Choroid plexus epithelial cell (primary cell): ENCODE measurements at regions not wholly inside any gene's neighbourhood (a gene's known extent, or its start where the extent isn't known, plus 50 kb on each side); places are given as distances from the start of the nearest gene placed in this dataset.

Source experiments
- DNase-seq: peaks from one replicate; pipeline ENCODE4 v3.0.0-alpha.2; 2010; ENCODE audit warnings: low read depth
- H3K4me3 ChIP-seq: 2 replicates; pipeline ENCODE4 v1.5.1; 2011; ENCODE audit warnings: low read depth, mild to moderate bottlenecking, control low read depth, low read length, moderate library complexity
- TF ChIP-seq, protein P1 (sequence below): conservative IDR thresholded peaks from 2 replicates; pipeline ENCODE4 v1.5.1; 2011; ENCODE audit warnings: low read depth, mild to moderate bottlenecking, control low read depth, inconsistent platforms, low read length, moderate library complexity

DNA sequence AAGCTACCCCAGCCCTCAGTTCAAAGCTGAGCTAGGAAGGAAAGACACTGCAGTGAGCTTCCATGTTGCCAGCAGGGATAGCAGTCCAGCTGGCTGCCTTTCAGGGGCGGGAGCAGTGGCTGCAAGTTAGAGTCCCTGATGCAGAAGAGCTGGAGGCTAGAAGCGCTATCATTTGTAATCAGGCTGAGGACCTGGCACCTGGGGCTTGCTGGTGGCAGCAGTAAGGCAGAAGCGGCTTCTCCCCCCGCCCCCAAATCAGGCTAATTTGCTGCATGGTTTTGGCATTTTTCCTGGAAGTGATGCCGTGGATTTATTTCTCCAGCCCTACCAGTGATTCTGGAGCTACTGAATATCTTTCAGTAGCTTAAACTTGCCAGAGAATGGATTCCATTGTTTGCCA, 203.3 kb downstream of the CLCN4 start:
- TF ChIP-seq, protein P1, sequence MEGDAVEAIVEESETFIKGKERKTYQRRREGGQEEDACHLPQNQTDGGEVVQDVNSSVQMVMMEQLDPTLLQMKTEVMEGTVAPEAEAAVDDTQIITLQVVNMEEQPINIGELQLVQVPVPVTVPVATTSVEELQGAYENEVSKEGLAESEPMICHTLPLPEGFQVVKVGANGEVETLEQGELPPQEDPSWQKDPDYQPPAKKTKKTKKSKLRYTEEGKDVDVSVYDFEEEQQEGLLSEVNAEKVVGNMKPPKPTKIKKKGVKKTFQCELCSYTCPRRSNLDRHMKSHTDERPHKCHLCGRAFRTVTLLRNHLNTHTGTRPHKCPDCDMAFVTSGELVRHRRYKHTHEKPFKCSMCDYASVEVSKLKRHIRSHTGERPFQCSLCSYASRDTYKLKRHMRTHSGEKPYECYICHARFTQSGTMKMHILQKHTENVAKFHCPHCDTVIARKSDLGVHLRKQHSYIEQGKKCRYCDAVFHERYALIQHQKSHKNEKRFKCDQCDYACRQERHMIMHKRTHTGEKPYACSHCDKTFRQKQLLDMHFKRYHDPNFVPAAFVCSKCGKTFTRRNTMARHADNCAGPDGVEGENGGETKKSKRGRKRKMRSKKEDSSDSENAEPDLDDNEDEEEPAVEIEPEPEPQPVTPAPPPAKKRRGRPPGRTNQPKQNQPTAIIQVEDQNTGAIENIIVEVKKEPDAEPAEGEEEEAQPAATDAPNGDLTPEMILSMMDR, result no peak
- no peak for DNase-seq
- H3K4me3 ChIP-seq, result no peak overlapping the region

DNA sequence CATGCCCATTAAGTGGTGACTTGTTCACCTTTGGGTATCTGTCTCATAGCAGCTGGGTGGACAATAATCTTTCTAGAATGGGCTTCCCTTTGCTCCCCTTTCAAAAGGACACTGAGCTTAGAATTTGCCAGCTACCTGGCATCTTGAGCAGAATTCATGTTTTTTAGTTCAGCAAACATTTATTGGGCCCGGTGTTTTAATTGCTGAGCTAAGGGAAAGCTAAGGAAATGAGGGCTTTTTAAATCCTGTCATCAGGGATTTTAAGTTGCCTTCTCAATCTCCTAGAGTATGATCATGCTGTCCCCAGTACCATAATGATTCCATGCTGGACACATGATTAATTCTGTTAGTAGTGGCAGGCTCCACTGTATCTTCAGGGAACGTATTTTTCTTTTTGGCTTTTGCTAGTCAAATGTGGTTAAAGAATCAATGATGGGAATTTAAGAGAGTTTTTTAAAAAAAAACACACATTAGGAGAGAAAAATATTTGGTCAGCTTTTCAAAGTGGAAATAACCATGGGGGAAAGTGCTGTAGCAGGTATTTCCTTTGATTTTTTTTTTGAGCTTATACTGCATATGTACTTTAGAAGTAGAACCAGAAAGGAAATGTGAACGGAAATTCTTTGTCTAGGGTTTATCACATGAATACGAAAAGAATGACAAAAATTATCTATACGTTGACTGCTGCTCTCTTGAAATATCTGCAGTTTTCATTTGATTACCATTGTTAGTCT, 208.9 kb downstream of the CLCN4 start:
- DNase-seq, result no peak
- TF ChIP-seq, protein P1, result no peak
- H3K4me3 ChIP-seq, result no peak overlapping the region

DNA sequence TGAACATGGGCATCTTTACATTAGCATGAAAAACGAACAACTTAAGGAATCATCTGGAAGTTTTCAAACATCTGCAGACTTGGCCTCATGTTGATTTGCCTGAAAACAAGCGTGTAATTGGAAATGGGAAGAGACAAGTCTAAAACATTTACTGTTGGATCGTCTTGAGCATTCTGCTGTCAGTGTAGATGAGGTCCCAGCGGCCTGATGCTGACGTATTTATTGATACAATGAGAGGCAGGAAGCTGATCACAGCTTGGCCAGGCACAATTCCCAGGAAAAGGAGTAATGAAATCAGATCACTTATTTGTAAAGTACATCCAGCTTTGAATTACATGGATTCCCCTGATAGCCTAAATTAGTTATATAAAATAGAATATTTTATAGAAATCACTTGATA, 210.6 kb downstream of the CLCN4 start:
- TF ChIP-seq, protein P1, result no peak
- no peak for DNase-seq
- no peak overlapping the region for H3K4me3 ChIP-seq

DNA sequence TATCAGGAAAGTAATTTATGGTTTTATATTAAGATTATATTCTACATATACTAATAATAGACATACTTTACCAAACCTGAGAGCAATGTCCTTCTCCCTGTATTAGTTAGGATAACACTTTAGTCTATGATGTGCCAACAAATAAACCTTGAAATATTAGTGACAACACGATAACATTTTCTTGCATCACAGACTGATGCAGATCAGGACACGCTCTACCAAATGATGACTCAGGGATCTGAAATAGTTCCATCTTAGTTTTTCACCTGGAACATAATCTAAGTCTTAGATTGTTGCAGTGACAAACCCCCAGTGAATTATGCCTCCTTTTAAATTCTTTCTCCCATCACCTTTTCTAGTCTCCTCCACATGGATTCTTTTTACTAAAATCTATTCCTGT, 214.2 kb downstream of the CLCN4 start:
- DNase-seq, result no peak
- TF ChIP-seq, protein P1, result no peak
- H3K4me3 ChIP-seq, result no peak overlapping the region

DNA sequence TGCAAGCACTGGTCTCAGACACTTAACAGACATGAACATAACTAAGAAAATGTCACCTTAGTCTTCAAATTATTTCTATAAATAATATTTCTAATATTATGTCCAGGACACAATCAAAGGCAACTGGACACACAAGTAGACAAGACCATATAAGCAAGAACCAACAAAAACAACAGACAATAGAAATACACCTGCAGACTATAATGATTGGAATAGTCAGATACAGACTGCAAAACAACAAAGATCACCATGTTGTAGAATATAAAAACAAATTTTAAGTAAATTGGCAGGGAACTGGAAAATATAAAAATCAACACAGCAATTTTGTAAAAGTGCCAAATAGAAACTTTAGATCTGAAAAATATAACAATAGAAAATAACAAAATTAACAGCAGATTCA, 220.7 kb downstream of the CLCN4 start:
- H3K4me3 ChIP-seq, result no peak overlapping the region
- DNase-seq, result no peak
- TF ChIP-seq, protein P1, result no peak

DNA sequence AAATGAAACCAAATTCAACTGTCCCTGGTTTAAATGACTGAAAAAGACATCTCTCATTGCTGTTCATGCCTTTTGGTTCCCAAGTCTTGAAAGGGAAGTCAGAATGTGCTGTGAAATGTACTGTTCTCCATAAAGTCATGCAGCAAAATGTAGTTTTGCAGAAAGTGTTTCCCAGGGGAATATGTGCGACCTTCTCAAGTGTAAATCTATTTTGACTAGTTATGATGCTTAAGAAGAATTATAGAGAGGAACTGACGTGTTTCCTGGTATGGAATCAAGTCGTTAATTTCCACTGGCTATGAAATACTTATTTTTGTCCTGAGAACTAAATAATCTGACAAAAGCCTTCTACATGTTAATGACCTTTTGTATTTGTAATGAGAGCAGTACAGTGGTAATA, 223.1 kb downstream of the CLCN4 start:
- TF ChIP-seq, protein P1, result no peak
- DNase-seq, result no peak
- no peak overlapping the region for H3K4me3 ChIP-seq

DNA sequence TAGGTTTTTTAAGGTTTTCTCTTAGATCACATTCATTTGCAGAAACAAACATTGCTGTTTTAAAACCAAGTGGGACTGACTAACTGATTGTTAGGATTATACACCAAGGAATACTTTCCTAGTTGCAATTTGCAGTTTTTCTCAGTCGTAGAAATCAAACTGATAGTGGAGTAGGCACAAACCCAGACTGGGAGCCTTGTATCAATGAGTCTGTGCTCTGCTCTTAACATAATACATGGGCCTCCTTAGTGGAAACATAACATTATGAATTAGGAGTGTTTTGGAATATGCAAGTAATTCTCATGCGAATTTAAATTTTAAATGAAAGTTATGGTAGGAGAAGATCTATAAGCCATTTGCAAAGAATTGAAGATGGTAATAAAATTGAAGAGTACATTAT, 223.5 kb downstream of the CLCN4 start:
- TF ChIP-seq, protein P1, result no peak
- DNase-seq, result no peak
- H3K4me3 ChIP-seq, result no peak overlapping the region
